Mammary epithelial cell (primary cell): ENCODE measurements at regions not wholly inside any gene's neighbourhood (a gene's known extent, or its start where the extent isn't known, plus 50 kb on each side); places are given as distances from the start of the nearest gene placed in this dataset.

Experiments used
- CTCF ChIP-seq, 2 donors: IDR thresholded peaks in 1 of 2; conservative IDR thresholded peaks in 1 of 2; 2 replicates each; pipeline ENCODE4 v1.5.1; 2011 to 2012; ENCODE audit warnings: inconsistent platforms in 2 of 2, low read length in 2 of 2, mild to moderate bottlenecking in 2 of 2, control low read depth in 1 of 2, low read depth in 1 of 2; ENCODE audit not compliant: insufficient read depth in 1 of 2; ENCODE audit errors: extremely low read depth in 1 of 2
- EZH2 ChIP-seq: IDR thresholded peaks from 2 replicates; pipeline ENCODE4 v1.6.1; 2012; ENCODE audit warnings: low read length, inconsistent platforms, borderline replicate concordance

- TF ChIP-seq CTCF (conservative IDR thresholded peaks at IDR 0.05 in 1 of 2, IDR thresholded peaks at IDR 0.05 in 1 of 2; ENCODE audit: extremely low read depth in 1 of 2, insufficient read depth in 1 of 2, low read depth in 1 of 2, low read length in 2 of 2): no peak
- TF ChIP-seq EZH2: no peak
Measured at GRCh38 chr15:31456354-31457060, 129.9 kb downstream of the KLF13 start.
